GM10248 (cell line): ENCODE measurements at regions not wholly inside any gene's neighbourhood (a gene's known extent, or its start where the extent isn't known, plus 50 kb on each side); places are given as distances from the start of the nearest gene placed in this dataset.

Source experiments
- CTCF ChIA-PET: fragments of 300-600 bp; sonication (Branson Sonifier 250); formaldehyde crosslinking; extraction: SDS; loops from one replicate; lab custom pipeline; 2021; ENCODE audit warnings: antibody characterized with exemption; lab: Yijun Ruan, JAX
- POLR2A ChIA-PET: fragments of 350-650 bp; sonication (Branson Sonifier 250); formaldehyde crosslinking; extraction: SDS; loops from one replicate; lab custom pipeline; 2020; ENCODE audit warnings: antibody characterized with exemption; lab: Yijun Ruan, JAX
- DNase-seq: peaks from one replicate; pipeline ENCODE4 v3.0.0; 2012; ENCODE audit errors: extremely low spot score
- CTCF ChIP-seq: IDR thresholded peaks from 2 replicates; pipeline ENCODE4 v1.5.1; 2012; ENCODE audit warnings: mild to moderate bottlenecking, low read depth; ENCODE audit errors: extremely low read depth, missing control alignments, control extremely low read depth

DNA sequence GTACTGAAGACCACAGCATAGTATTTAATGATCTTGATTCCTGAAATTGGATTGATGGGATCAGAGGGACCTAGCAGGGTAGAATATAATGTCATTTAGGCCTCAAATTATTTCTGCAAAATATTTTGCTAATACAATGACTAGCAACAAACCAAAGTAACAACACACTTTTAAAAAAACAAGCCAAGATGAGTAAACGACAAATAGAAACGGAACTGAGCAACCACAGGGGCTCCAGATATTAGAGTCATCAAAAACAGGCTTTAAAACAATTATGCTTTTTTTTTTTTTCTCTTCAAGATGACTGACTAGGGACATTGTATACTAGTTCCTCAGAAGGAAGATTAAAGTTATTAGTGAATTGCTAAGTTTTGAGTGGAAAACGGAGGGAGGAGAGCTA is 447.1 kb upstream of the MMADHC start:
- CTCF ChIA-PET, result interaction anchor here (1.2 to 3.4 kb wide), 2 partner anchors 13 kb away, joined by 3 to 11 read pairs; no protein-coding TSS in a partner anchor
- no peak for DNase-seq

DNA sequence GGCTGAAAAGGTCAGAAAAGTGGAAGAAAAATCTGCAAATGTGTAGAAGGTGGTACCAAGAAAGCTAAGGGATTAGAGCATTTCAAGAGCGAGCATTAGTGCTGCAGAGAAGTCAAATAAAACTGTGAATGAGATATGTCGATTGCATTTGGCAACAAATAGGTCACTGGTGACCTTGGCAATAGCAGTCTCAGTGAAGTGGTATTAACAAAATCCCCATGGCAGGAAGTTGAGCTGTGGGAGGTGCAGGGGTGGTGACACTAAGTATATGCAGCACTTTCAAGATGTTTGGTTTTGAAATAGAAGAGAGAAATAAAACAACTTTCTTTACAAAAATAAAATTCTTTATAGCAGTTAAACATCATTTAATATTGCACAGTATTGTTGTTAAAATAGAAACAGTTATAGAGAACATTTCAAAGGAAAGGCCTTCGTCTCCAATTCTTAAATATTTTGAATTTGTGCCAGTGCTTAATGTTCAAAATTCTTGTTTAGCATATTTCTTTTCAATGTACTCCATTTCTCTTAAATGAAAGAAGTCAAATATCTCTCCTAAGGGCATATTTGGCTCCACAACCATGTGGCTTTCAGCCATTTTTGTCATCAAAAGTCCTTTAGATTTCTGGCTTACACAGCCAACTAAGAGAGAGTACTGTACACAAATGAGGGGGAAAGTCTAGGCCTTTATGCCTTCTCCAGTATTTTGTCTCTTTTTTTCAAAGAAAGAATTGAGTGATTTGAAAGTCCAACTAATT is 443.0 kb upstream of the MMADHC start:
- CTCF ChIA-PET, result no interaction called here
- DNase-seq, result no peak
- no peak for TF ChIP-seq CTCF
- POLR2A ChIA-PET, result no interaction called here

More for the DNA sequence above, 447.1 kb upstream of the MMADHC start:
- POLR2A ChIA-PET, result no interaction called here
- TF ChIP-seq CTCF, result no peak

- DNase-seq, result no peak
- ChIA-PET CTCF (interaction anchor here (1.2 kb wide), 1 partner anchor 20 kb away, joined by 3 read pairs; no protein-coding TSS in a partner anchor), POLR2A (no interaction called here)
- no peak for TF ChIP-seq CTCF
Measured at GRCh38 chr2:150028322-150028721, 440.7 kb upstream of the MMADHC start.

GRCh38 chr2:150027164-150027563 is 439.6 kb upstream of the MMADHC start:
- POLR2A ChIA-PET, result no interaction called here
- CTCF ChIA-PET, result no interaction called here
- no peak for DNase-seq
- TF ChIP-seq CTCF, result no peak

GRCh38 chr2:150023663-150024062 is 436.1 kb upstream of the MMADHC start:
- no peak for DNase-seq
- POLR2A ChIA-PET, result no interaction called here
- no peak for TF ChIP-seq CTCF
- CTCF ChIA-PET, result no interaction called here

DNA sequence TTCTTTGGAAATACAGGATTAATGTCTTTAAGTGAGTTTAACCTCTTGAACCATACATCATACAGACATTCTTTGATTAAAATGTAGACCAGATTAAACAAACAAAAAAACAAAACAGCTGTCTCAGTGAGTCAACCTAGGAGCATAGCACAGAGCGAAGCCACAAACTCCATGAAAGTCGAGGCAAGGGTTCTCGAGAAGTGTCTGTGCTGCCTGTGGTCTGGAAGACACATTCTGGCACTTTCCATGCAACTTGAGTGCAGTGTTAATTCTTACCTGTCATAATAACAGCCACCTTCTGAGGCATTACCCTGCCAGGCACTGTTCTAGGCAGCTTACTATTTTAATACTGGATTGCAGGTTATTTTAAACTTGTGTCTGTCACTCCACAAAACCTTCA is 435.5 kb upstream of the MMADHC start:
- no peak for DNase-seq
- ChIA-PET POLR2A (no interaction called here), CTCF (no interaction called here)
- TF ChIP-seq CTCF, result no peak
